GM19395 (cell line): ENCODE measurements at regions not wholly inside any gene's neighbourhood (a gene's known extent, or its start where the extent isn't known, plus 50 kb on each side); places are given as distances from the start of the nearest gene placed in this dataset.
"Not testable (repeated sequence)": the region's sequence is repeated elsewhere in the genome, so short reads cannot be mapped to it uniquely, and the experiment has no call there.

Experiments used
- ATAC-seq: cut with Tn5 transposase; IDR thresholded peaks from one replicate; pipeline ENCODE4 v1.9.1; 2021; ENCODE audit warnings: mild to moderate bottlenecking, moderate library complexity; ENCODE audit not compliant: unreplicated experiment

GRCh38 chr2:53381271-53381670, 386.3 kb upstream of the CHAC2 start:
- ATAC-seq, result no peak

- ATAC-seq, result no peak
These were observed 388.1 kb upstream of the CHAC2 start for GRCh38 chr2:53379547-53379946.

GRCh38 chr2:53378791-53379190, 388.8 kb upstream of the CHAC2 start:
- no peak for ATAC-seq

GRCh38 chr2:53373126-53373525, 394.5 kb upstream of the CHAC2 start:
- ATAC-seq, result no peak

- no peak for ATAC-seq
These were observed 401.1 kb upstream of the CHAC2 start for GRCh38 chr2:53366543-53366942.

- ATAC-seq, result no peak
These were observed 404.7 kb upstream of the CHAC2 start for GRCh38 chr2:53362934-53363333.

GRCh38 chr2:53356291-53356905, 411.2 kb upstream of the CHAC2 start:
- ATAC-seq, result no peak

GRCh38 chr2:53353135-53354114, 414.2 kb upstream of the CHAC2 start:
- no peak for ATAC-seq

- no peak for ATAC-seq
These were observed 420.3 kb upstream of the CHAC2 start for GRCh38 chr2:53347269-53347668.

GRCh38 chr2:53342248-53342647, 425.4 kb upstream of the CHAC2 start:
- no peak for ATAC-seq

GRCh38 chr2:53334610-53335009, 433.0 kb upstream of the CHAC2 start:
- no peak for ATAC-seq

GRCh38 chr2:53331667-53332066, 435.9 kb upstream of the CHAC2 start:
- ATAC-seq, result no peak

- no peak for ATAC-seq
These were observed 449.7 kb upstream of the CHAC2 start for GRCh38 chr2:53317861-53318260.

GRCh38 chr2:53315149-53315548, 452.5 kb upstream of the CHAC2 start:
- ATAC-seq, result no peak

GRCh38 chr2:53314718-53315117, 452.9 kb upstream of the CHAC2 start:
- ATAC-seq, result no peak

GRCh38 chr2:53313644-53314043, 454.0 kb upstream of the CHAC2 start:
- not testable (repeated sequence) for ATAC-seq

GRCh38 chr2:53312721-53313120, 454.9 kb upstream of the CHAC2 start:
- no peak for ATAC-seq

- ATAC-seq, result no peak
These were observed 455.4 kb upstream of the CHAC2 start for GRCh38 chr2:53312181-53312580.

- no peak for ATAC-seq
These were observed 464.5 kb upstream of the CHAC2 start for GRCh38 chr2:53303012-53303578.

- ATAC-seq, result no peak
These were observed 465.1 kb upstream of the CHAC2 start for GRCh38 chr2:53302455-53302854.

GRCh38 chr2:53289309-53290006, 478.1 kb upstream of the CHAC2 start:
- ATAC-seq, result no peak
